ENCODE measurements at regions not wholly inside any gene's neighbourhood (a gene's known extent, or its start where the extent isn't known, plus 50 kb on each side); places are given as distances from the start of the nearest gene placed in this dataset.

- no peak overlapping the region for H3K4me3 ChIP-seq (ENCODE audit: insufficient read length, low read depth)
- no peaks in the 10 kb centered on the region for H3K4me1 ChIP-seq (ENCODE audit: insufficient read depth, insufficient read length)
- TF ChIP-seq YY1 (IDR thresholded peaks at IDR 0.05; ENCODE audit: insufficient read depth, insufficient read length) (no peak), ZNF274 (IDR thresholded peaks at IDR 0.05; ENCODE audit: low read depth, low read length) (no peak), SUZ12 (IDR thresholded peaks at IDR 0.05; ENCODE audit: extremely low read depth, insufficient read depth, insufficient read length) (no peak)
- no peaks in the 10 kb centered on the region for H3K36me3 ChIP-seq (ENCODE audit: insufficient read depth, insufficient read length, low read length)
- DNase-seq (ENCODE audit: low read depth, low spot score): no peak
- no peaks in the 10 kb centered on the region for H3K27me3 ChIP-seq (ENCODE audit: insufficient read depth, insufficient read length)
- no peak overlapping the region for H3K9ac ChIP-seq (ENCODE audit: insufficient read length, low read depth)
- no peaks in the 10 kb centered on the region for H3K9me3 ChIP-seq (ENCODE audit: insufficient read depth, low read length)
These were observed 727.6 kb upstream of the ID2 start for GRCh38 chr2:7954234-7954633.

GRCh38 chr2:7956126-7956689 is 725.6 kb upstream of the ID2 start:
- TF ChIP-seq SUZ12 (IDR thresholded peaks at IDR 0.05; ENCODE audit: extremely low read depth, insufficient read depth, insufficient read length) (no peak), YY1 (IDR thresholded peaks at IDR 0.05; ENCODE audit: insufficient read depth, insufficient read length) (no peak), ZNF274 (IDR thresholded peaks at IDR 0.05; ENCODE audit: low read depth, low read length) (no peak)
- DNase-seq (ENCODE audit: low read depth, low spot score): no peak
- H3K9me3 ChIP-seq (ENCODE audit: insufficient read depth, low read length): no peaks in the 10 kb centered on the region

GRCh38 chr2:7961550-7961949 is 720.3 kb upstream of the ID2 start:
- Histone ChIP-seq H3K4me1 (ENCODE audit: insufficient read depth, insufficient read length) (no peaks in the 10 kb centered on the region), H3K9ac (ENCODE audit: insufficient read length, low read depth) (no peak overlapping the region), H3K9me3 (ENCODE audit: insufficient read depth, low read length) (no peaks in the 10 kb centered on the region), H3K4me3 (ENCODE audit: insufficient read length, low read depth) (no peak overlapping the region), H3K36me3 (ENCODE audit: insufficient read depth, insufficient read length, low read length) (no peaks in the 10 kb centered on the region), H3K27me3 (ENCODE audit: insufficient read depth, insufficient read length) (no peaks in the 10 kb centered on the region)
- TF ChIP-seq YY1 (IDR thresholded peaks at IDR 0.05; ENCODE audit: insufficient read depth, insufficient read length) (no peak), ZNF274 (IDR thresholded peaks at IDR 0.05; ENCODE audit: low read depth, low read length) (no peak), SUZ12 (IDR thresholded peaks at IDR 0.05; ENCODE audit: extremely low read depth, insufficient read depth, insufficient read length) (no peak)
- no peak for DNase-seq (ENCODE audit: low read depth, low spot score)

More at GRCh38 chr2:7956126-7956689, 725.6 kb upstream of the ID2 start:
- Histone ChIP-seq H3K9ac (ENCODE audit: insufficient read length, low read depth) (no peak overlapping the region), H3K4me3 (ENCODE audit: insufficient read length, low read depth) (no peak overlapping the region), H3K36me3 (ENCODE audit: insufficient read depth, insufficient read length, low read length) (no peaks in the 10 kb centered on the region), H3K27me3 (ENCODE audit: insufficient read depth, insufficient read length) (no peaks in the 10 kb centered on the region), H3K4me1 (ENCODE audit: insufficient read depth, insufficient read length) (no peaks in the 10 kb centered on the region)

- H3K27me3 ChIP-seq (ENCODE audit: insufficient read depth, insufficient read length): no peaks in the 10 kb centered on the region
- no peaks in the 10 kb centered on the region for H3K36me3 ChIP-seq (ENCODE audit: insufficient read depth, insufficient read length, low read length)
- H3K9me3 ChIP-seq (ENCODE audit: insufficient read depth, low read length): no peaks in the 10 kb centered on the region
- TF ChIP-seq SUZ12 (IDR thresholded peaks at IDR 0.05; ENCODE audit: extremely low read depth, insufficient read depth, insufficient read length): no peak
- no peak for TF ChIP-seq YY1 (IDR thresholded peaks at IDR 0.05; ENCODE audit: insufficient read depth, insufficient read length)
- TF ChIP-seq ZNF274 (IDR thresholded peaks at IDR 0.05; ENCODE audit: low read depth, low read length): no peak
- no peaks in the 10 kb centered on the region for H3K4me1 ChIP-seq (ENCODE audit: insufficient read depth, insufficient read length)
- H3K9ac ChIP-seq (ENCODE audit: insufficient read length, low read depth): no peak overlapping the region
- DNase-seq (ENCODE audit: low read depth, low spot score): no peak
- H3K4me3 ChIP-seq (ENCODE audit: insufficient read length, low read depth): no peak overlapping the region
These were observed 719.7 kb upstream of the ID2 start for GRCh38 chr2:7962161-7962560.

GRCh38 chr2:7963787-7964186 is 718.1 kb upstream of the ID2 start:
- TF ChIP-seq SUZ12 (IDR thresholded peaks at IDR 0.05; ENCODE audit: extremely low read depth, insufficient read depth, insufficient read length): no peak
- TF ChIP-seq YY1 (IDR thresholded peaks at IDR 0.05; ENCODE audit: insufficient read depth, insufficient read length): no peak
- TF ChIP-seq ZNF274 (IDR thresholded peaks at IDR 0.05; ENCODE audit: low read depth, low read length): no peak
- no peaks in the 10 kb centered on the region for H3K27me3 ChIP-seq (ENCODE audit: insufficient read depth, insufficient read length)
- no peak for DNase-seq (ENCODE audit: low read depth, low spot score)
- H3K4me3 ChIP-seq (ENCODE audit: insufficient read length, low read depth): no peak overlapping the region
- H3K9ac ChIP-seq (ENCODE audit: insufficient read length, low read depth): no peak overlapping the region
- H3K36me3 ChIP-seq (ENCODE audit: insufficient read depth, insufficient read length, low read length): no peaks in the 10 kb centered on the region
- no peaks in the 10 kb centered on the region for H3K4me1 ChIP-seq (ENCODE audit: insufficient read depth, insufficient read length)
- H3K9me3 ChIP-seq (ENCODE audit: insufficient read depth, low read length): no peaks in the 10 kb centered on the region

GRCh38 chr2:7966032-7966431 is 715.8 kb upstream of the ID2 start:
- Histone ChIP-seq H3K4me3 (ENCODE audit: insufficient read length, low read depth) (no peak overlapping the region), H3K9ac (ENCODE audit: insufficient read length, low read depth) (no peak overlapping the region), H3K27me3 (ENCODE audit: insufficient read depth, insufficient read length) (no peaks in the 10 kb centered on the region), H3K4me1 (ENCODE audit: insufficient read depth, insufficient read length) (no peaks in the 10 kb centered on the region), H3K36me3 (ENCODE audit: insufficient read depth, insufficient read length, low read length) (no peaks in the 10 kb centered on the region), H3K9me3 (ENCODE audit: insufficient read depth, low read length) (no peaks in the 10 kb centered on the region)
- DNase-seq (ENCODE audit: low read depth, low spot score): no peak
- TF ChIP-seq SUZ12 (IDR thresholded peaks at IDR 0.05; ENCODE audit: extremely low read depth, insufficient read depth, insufficient read length): no peak
- no peak for TF ChIP-seq ZNF274 (IDR thresholded peaks at IDR 0.05; ENCODE audit: low read depth, low read length)
- no peak for TF ChIP-seq YY1 (IDR thresholded peaks at IDR 0.05; ENCODE audit: insufficient read depth, insufficient read length)

- Histone ChIP-seq H3K9ac (ENCODE audit: insufficient read length, low read depth) (no peak overlapping the region), H3K9me3 (ENCODE audit: insufficient read depth, low read length) (no peaks in the 10 kb centered on the region), H3K4me3 (ENCODE audit: insufficient read length, low read depth) (no peak overlapping the region), H3K27me3 (ENCODE audit: insufficient read depth, insufficient read length) (no peaks in the 10 kb centered on the region), H3K36me3 (ENCODE audit: insufficient read depth, insufficient read length, low read length) (no peaks in the 10 kb centered on the region), H3K4me1 (ENCODE audit: insufficient read depth, insufficient read length) (no peaks in the 10 kb centered on the region)
- no peak for DNase-seq (ENCODE audit: low read depth, low spot score)
- TF ChIP-seq SUZ12 (IDR thresholded peaks at IDR 0.05; ENCODE audit: extremely low read depth, insufficient read depth, insufficient read length) (no peak), YY1 (IDR thresholded peaks at IDR 0.05; ENCODE audit: insufficient read depth, insufficient read length) (no peak), ZNF274 (IDR thresholded peaks at IDR 0.05; ENCODE audit: low read depth, low read length) (no peak)
These were observed 714.0 kb upstream of the ID2 start for GRCh38 chr2:7967707-7968405.

Measured in NT2/D1 (cell line).